H1 (cell line): ENCODE measurements at regions not wholly inside any gene's neighbourhood (a gene's known extent, or its start where the extent isn't known, plus 50 kb on each side); places are given as distances from the start of the nearest gene placed in this dataset.

Experiments used
- CTCF ChIA-PET: fragments of 300-600 bp; sonication (Branson Sonifier 250); formaldehyde crosslinking; loops from one replicate; lab custom pipeline; 2021; ENCODE audit not compliant: partially characterized antibody; lab: Charles Lee
- POLR2A ChIA-PET: fragments of 300-600 bp; sonication (Branson Sonifier 250); formaldehyde crosslinking; loops from one replicate; lab custom pipeline; 2021; ENCODE audit warnings: inconsistent platforms; ENCODE audit not compliant: partially characterized antibody; lab: Charles Lee
- DNase-seq, 2 experiments: peaks; one replicate each; pipeline versions ENCODE4 v3.0.0 to v3.0.0-alpha.2; 2010 to 2022; ENCODE audit warnings: low spot score in 2 of 2, low read depth in 1 of 2, mixed read lengths in 1 of 2
- FAIRE-seq: peaks from 2 replicates; lab custom pipeline; 2011; peaks lifted over from hg19 to GRCh38; lab: Jason Lieb, UNC
- H2AFZ ChIP-seq: 2 replicates; pipeline ENCODE4 v1.8.1; 2012; ENCODE audit warnings: low read length, inconsistent platforms
- H2AK5ac ChIP-seq: 2 replicates; pipeline ENCODE4 v1.6.1; 2013; ENCODE audit warnings: low read depth, low read length
- H2BK120ac ChIP-seq: replicated peaks from 2 replicates; pipeline ENCODE3; 2013; ENCODE audit warnings: low read depth, low read length, inconsistent platforms
- H2BK12ac ChIP-seq: 2 replicates; pipeline ENCODE4 v1.6.1; 2013; ENCODE audit warnings: low read depth, low read length
- H2BK15ac ChIP-seq: 2 replicates; pipeline ENCODE4 v1.6.1; 2013; ENCODE audit warnings: low read length
- H2BK20ac ChIP-seq: 2 replicates; pipeline ENCODE4 v1.6.1; 2013; ENCODE audit warnings: low read length
- H2BK5ac ChIP-seq: 2 replicates; pipeline ENCODE4 v1.6.1; 2013; ENCODE audit warnings: low read depth, low read length
- H3K14ac ChIP-seq: 2 replicates; pipeline ENCODE4 v1.6.1; 2013; ENCODE audit warnings: inconsistent platforms; ENCODE audit not compliant: insufficient read length
- H3K18ac ChIP-seq: 2 replicates; pipeline ENCODE4 v1.6.1; 2013; ENCODE audit warnings: low read length; ENCODE audit errors: extremely low read depth
- H3K23ac ChIP-seq: 2 replicates; pipeline ENCODE4 v1.6.1; 2013; ENCODE audit warnings: inconsistent platforms; ENCODE audit not compliant: insufficient read length
- H3K23me2 ChIP-seq: 2 replicates; pipeline ENCODE4 v1.6.1; 2013; ENCODE audit warnings: low read depth, low read length
- H3K27ac ChIP-seq: 2 replicates; pipeline ENCODE4 v1.6.1; 2011; ENCODE audit warnings: low read depth, low read length, inconsistent platforms
- H3K27me3 ChIP-seq, 4 experiments: replicated peaks in 1 of 4; 1 replicate in 1 of 4; 2 replicates in 3 of 4; pipeline versions ENCODE4 v1.6.1 to v1.8.1; 2011 to 2013; ENCODE audit warnings: low read length in 3 of 4, mild to moderate bottlenecking in 3 of 4, inconsistent platforms in 2 of 4, mixed read lengths in 2 of 4, moderate library complexity in 1 of 4; ENCODE audit not compliant: control insufficient read depth in 3 of 4, insufficient read depth in 3 of 4; ENCODE audit errors: extremely low read depth in 1 of 4
- H3K36me3 ChIP-seq, 4 experiments: 2 replicates each; pipeline versions ENCODE4 v1.6.1 to v1.8.1; 2011 to 2013; ENCODE audit warnings: mild to moderate bottlenecking in 4 of 4, low read length in 3 of 4, moderate library complexity in 2 of 4, control low read depth in 1 of 4, inconsistent platforms in 1 of 4; ENCODE audit not compliant: insufficient read depth in 4 of 4, control insufficient read depth in 2 of 4
- H3K4ac ChIP-seq: replicated peaks from 2 replicates; pipeline ENCODE3; 2013; ENCODE audit warnings: low read length, low read depth, mixed read lengths, inconsistent platforms; ENCODE audit not compliant: insufficient read length
- H3K4me1 ChIP-seq, 4 experiments: replicated peaks in 1 of 4; 1 replicate in 1 of 4; 2 replicates in 3 of 4; pipeline versions ENCODE4 v1.6.1 to v1.8.1; 2011 to 2013; ENCODE audit warnings: low read length in 3 of 4, inconsistent platforms in 2 of 4, mixed read lengths in 1 of 4; ENCODE audit not compliant: insufficient read depth in 4 of 4, control insufficient read depth in 3 of 4
- H3K4me2 ChIP-seq, 2 experiments: 2 replicates each; pipeline versions ENCODE4 v1.6.1 to v1.8.1; 2011 to 2013; ENCODE audit warnings: low read depth in 2 of 2, low read length in 2 of 2, control low read depth in 1 of 2, inconsistent platforms in 1 of 2, mild to moderate bottlenecking in 1 of 2; ENCODE audit not compliant: insufficient read depth in 1 of 2
- H3K4me3 ChIP-seq, 4 experiments: fragments of 200-600, 300-600 bp in 1 of 4; sonication (generic), shearing (Covaris generic), sonication (Bioruptor Twin) in 1 of 4; 2 replicates each; pipeline versions ENCODE4 v1.5.1 to v1.8.1; 2011 to 2016; ENCODE audit warnings: low read length in 4 of 4, low read depth in 3 of 4, control low read depth in 2 of 4, inconsistent platforms in 2 of 4, mild to moderate bottlenecking in 2 of 4, mixed read lengths in 1 of 4, moderate library complexity in 1 of 4; ENCODE audit not compliant: insufficient read depth in 2 of 4; ENCODE audit errors: extremely low read depth in 1 of 4
- H3K56ac ChIP-seq: replicated peaks from 2 replicates; pipeline ENCODE3; 2013; ENCODE audit warnings: low read depth, mild to moderate bottlenecking, mixed read lengths, low read length, inconsistent platforms; ENCODE audit not compliant: insufficient read length
- H3K79me1 ChIP-seq: 2 replicates; pipeline ENCODE4 v1.6.1; 2013; ENCODE audit warnings: low read depth, low read length, control low read depth
- H3K79me2 ChIP-seq, 2 experiments: 2 replicates each; pipeline versions ENCODE4 v1.6.1 to v1.8.1; 2012 to 2013; ENCODE audit warnings: low read length in 2 of 2, mild to moderate bottlenecking in 2 of 2, inconsistent platforms in 1 of 2; ENCODE audit not compliant: insufficient read depth in 2 of 2, control insufficient read depth in 1 of 2
- H3K9ac ChIP-seq, 4 experiments: replicated peaks in 1 of 4; 1 replicate in 1 of 4; 2 replicates in 3 of 4; pipeline versions ENCODE4 v1.6.1 to v1.8.1; 2011 to 2013; ENCODE audit warnings: low read depth in 3 of 4, low read length in 3 of 4, control low read depth in 2 of 4, mild to moderate bottlenecking in 2 of 4, moderate library complexity in 2 of 4, inconsistent platforms in 1 of 4; ENCODE audit errors: extremely low read depth in 1 of 4
- H3K9me3 ChIP-seq, 2 experiments: 2 replicates each; pipeline versions ENCODE4 v1.6.1 to v1.8.1; 2012 to 2013; ENCODE audit warnings: mild to moderate bottlenecking in 2 of 2, moderate library complexity in 2 of 2, control low read depth in 1 of 2, inconsistent platforms in 1 of 2, low read depth in 1 of 2, low read length in 1 of 2, mixed read lengths in 1 of 2; ENCODE audit not compliant: insufficient read depth in 2 of 2
- H4K20me1 ChIP-seq, 2 experiments: replicated peaks in 1 of 2; 2 replicates each; pipeline versions ENCODE3 to v1.8.1; 2011 to 2013; ENCODE audit warnings: inconsistent platforms in 2 of 2, low read length in 2 of 2, mild to moderate bottlenecking in 1 of 2; ENCODE audit not compliant: insufficient read depth in 2 of 2, control insufficient read depth in 1 of 2
- H4K5ac ChIP-seq: 2 replicates; pipeline ENCODE4 v1.6.1; 2013; ENCODE audit warnings: low read length, low read depth, mixed read lengths, inconsistent platforms; ENCODE audit not compliant: insufficient read length
- H4K8ac ChIP-seq: 2 replicates; pipeline ENCODE4 v1.8.0; 2013; ENCODE audit warnings: mild to moderate bottlenecking, moderate library complexity, low read length, inconsistent platforms; ENCODE audit not compliant: insufficient read depth; ENCODE audit errors: extremely low read depth
- H4K91ac ChIP-seq: replicated peaks from 2 replicates; pipeline ENCODE3; 2013; ENCODE audit warnings: low read length, mixed read lengths, inconsistent platforms; ENCODE audit not compliant: insufficient read length
- EGR1 ChIP-seq: IDR thresholded peaks from 2 replicates; pipeline ENCODE4 v1.6.1; 2011; ENCODE audit warnings: low read depth, low read length, borderline replicate concordance
- JUND ChIP-seq: IDR thresholded peaks from 2 replicates; pipeline ENCODE4 v1.6.1; 2011; ENCODE audit warnings: mild to moderate bottlenecking, improper control_type of control experiment, low read length
- WGBS, 2 experiments: shearing (Covaris generic) in 1 of 2; methylation state at CpG; one replicate each; pipeline versions ENCODE4 v1.1.6 to v1.1.7; 2013 to 2015; ENCODE audit warnings: low lambda C conversion rate in 2 of 2, mixed read lengths in 2 of 2, inconsistent platforms in 1 of 2, low coverage in 1 of 2, missing lambda C conversion rate in 1 of 2; ENCODE audit not compliant: insufficient replicate concordance in 2 of 2, insufficient coverage in 1 of 2, insufficient read length in 1 of 2; ENCODE audit errors: extremely low coverage in 1 of 2, missing lambda C conversion rate in 1 of 2; 5-methylcytosine and 5-hydroxymethylcytosine counted together

DNA sequence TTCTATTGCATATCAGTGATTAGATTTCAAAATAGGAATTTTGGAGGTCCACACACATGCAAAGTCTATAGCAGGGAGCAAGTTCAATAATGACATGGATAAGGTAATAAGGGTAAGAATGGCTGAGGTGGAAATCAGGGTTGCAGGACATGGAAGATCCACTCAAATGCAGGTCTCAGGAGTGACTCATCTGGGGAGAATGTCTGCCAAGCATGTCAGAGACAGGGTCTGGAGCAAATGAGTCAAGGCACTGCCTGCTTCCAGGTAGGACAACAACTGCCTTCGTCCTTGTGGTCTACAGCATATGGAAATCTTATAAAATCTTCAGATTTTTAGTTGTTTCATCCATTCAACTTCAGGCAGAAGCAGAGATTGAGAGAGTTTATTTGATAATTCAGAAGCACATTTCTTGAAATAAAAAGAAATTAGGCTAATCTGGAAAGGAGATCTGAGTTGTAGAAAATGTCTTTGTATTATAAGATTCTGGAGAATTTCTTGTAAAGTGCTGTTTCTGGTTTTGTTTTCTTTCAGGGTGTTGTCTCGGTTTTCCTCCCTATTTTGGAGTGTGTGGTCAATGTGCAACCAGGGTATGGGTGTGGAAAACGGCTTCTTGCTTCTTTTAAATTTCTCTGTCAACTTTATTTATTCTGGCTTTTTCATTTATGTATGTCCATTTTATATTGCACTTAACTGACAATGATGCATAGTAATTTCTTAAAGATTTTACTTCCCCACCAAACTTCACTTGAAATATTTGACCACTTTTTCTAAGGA, 748.8 kb downstream of the LIG4 start:
- no peaks in the 10 kb centered on the region for H3K79me1 ChIP-seq
- H4K20me1 ChIP-seq: no peaks in the 10 kb centered on the region
- H3K23ac ChIP-seq: no peak overlapping the region
- no peaks in the 10 kb centered on the region for H3K36me3 ChIP-seq
- H3K79me2 ChIP-seq: no peaks in the 10 kb centered on the region
- ChIA-PET POLR2A (no interaction called here), CTCF (no interaction called here)
- H3K9me3 ChIP-seq: no peaks in the 10 kb centered on the region
- no peak overlapping the region for H4K91ac ChIP-seq
- H3K18ac ChIP-seq: no peak overlapping the region
- H3K9ac ChIP-seq: no peak overlapping the region
- H2BK5ac ChIP-seq: no peak overlapping the region
- FAIRE-seq (no peak), DNase-seq (peak in 1 of 2 experiments; percentile 15)
- H3K4me3 ChIP-seq: no peak overlapping the region
- H2BK12ac ChIP-seq: no peak overlapping the region
- H2AFZ ChIP-seq: no peak overlapping the region
- no peak overlapping the region for H3K4me2 ChIP-seq
- 84% methylated on average over 3 of the region's 3 CpGs; no CpG with 5 or more reads in 1 of the 2 experiments for WGBS, 2 experiments
- H4K5ac ChIP-seq: no peak overlapping the region
- no peak overlapping the region for H3K56ac ChIP-seq
- H2BK20ac ChIP-seq: no peak overlapping the region
- H2BK120ac ChIP-seq: no peak overlapping the region
- no peaks in the 10 kb centered on the region for H3K27me3 ChIP-seq
- H2AK5ac ChIP-seq: no peak overlapping the region
- H3K4me1 ChIP-seq: no peaks in the 10 kb centered on the region
- H2BK15ac ChIP-seq: no peak overlapping the region
- no peak overlapping the region for H4K8ac ChIP-seq
- no peak overlapping the region for H3K4ac ChIP-seq
- no peaks in the 10 kb centered on the region for H3K23me2 ChIP-seq
- no peak overlapping the region for H3K27ac ChIP-seq
- TF ChIP-seq JUND (peak; percentile 48; the same call in 1 of the 2 replicates), EGR1 (no peak)
- H3K14ac ChIP-seq: no peak overlapping the region
